ENCODE measurements at regions not wholly inside any gene's neighbourhood (a gene's known extent, or its start where the extent isn't known, plus 50 kb on each side); places are given as distances from the start of the nearest gene placed in this dataset.

DNA sequence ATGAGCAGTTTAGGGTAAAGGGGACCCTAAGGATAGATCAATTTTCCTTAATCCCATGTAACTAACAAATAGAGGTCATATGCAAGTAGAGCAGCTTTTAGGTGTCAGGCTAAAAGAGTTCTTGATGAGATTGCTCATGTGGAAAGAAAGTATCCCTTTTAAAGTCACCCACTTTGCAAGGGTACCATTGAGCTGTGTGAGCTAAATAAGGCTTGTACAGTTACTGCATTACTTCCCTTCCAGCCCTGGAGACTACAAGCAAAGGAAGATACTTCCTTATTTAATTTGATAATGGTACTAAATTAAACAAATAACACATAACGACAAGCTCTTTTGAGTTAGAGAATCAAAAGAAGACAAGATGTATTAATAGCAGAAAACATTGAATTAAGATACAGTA, 191.7 kb downstream of the TMX1 start:
- TF ChIP-seq, protein P1, sequence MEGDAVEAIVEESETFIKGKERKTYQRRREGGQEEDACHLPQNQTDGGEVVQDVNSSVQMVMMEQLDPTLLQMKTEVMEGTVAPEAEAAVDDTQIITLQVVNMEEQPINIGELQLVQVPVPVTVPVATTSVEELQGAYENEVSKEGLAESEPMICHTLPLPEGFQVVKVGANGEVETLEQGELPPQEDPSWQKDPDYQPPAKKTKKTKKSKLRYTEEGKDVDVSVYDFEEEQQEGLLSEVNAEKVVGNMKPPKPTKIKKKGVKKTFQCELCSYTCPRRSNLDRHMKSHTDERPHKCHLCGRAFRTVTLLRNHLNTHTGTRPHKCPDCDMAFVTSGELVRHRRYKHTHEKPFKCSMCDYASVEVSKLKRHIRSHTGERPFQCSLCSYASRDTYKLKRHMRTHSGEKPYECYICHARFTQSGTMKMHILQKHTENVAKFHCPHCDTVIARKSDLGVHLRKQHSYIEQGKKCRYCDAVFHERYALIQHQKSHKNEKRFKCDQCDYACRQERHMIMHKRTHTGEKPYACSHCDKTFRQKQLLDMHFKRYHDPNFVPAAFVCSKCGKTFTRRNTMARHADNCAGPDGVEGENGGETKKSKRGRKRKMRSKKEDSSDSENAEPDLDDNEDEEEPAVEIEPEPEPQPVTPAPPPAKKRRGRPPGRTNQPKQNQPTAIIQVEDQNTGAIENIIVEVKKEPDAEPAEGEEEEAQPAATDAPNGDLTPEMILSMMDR (IDR thresholded peaks at IDR 0.05; ENCODE audit: insufficient read depth, low read length, poor library complexity, severe bottlenecking), result no peak

DNA sequence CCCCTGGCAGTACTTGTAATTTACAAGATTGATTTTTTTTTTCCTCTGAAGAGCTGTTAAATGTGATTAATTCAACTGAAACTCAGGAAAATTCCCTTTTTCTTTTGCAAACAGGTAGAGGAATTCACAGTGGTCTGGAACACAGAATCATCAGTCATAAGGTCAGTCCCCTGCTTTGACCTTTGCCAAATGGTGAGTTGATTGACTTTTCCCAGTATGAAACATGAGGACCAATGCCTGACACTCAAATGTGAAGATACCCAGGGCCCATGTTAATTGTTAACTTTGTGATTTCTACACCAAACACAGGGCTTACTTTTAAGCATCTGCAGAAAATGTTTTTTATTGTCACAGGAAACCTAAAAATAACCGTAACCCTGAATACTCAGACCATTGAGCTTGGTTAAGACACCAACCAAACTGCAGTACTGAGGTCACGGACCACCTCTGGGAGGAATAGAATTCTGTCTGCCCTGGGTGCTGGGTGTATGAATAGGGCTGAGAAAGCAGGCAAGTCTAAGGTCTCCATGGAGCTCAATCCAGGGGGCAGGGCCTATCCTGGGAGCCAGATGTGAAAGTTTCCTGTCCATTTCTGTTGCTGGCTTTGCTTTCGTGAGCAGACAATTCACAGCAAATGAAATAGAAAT, 192.4 kb downstream of the TMX1 start:
- no peak for DNase-seq (ENCODE audit: low read depth)
- Histone ChIP-seq H3K27me3 (ENCODE audit: control insufficient read depth, insufficient read depth, low read length) (no peaks in the 10 kb centered on the region), H3K4me3 (ENCODE audit: low read depth, low read length) (no peak overlapping the region), H3K36me3 (ENCODE audit: control insufficient read depth, insufficient read depth, low read length) (no peaks in the 10 kb centered on the region)
- TF ChIP-seq, protein P1 (IDR thresholded peaks at IDR 0.05; ENCODE audit: insufficient read depth, low read length, poor library complexity, severe bottlenecking), result no peak

More for the DNA sequence above, 191.7 kb downstream of the TMX1 start:
- no peak for DNase-seq (ENCODE audit: low read depth)
- no peaks in the 10 kb centered on the region for H3K27me3 ChIP-seq (ENCODE audit: control insufficient read depth, insufficient read depth, low read length)
- H3K4me3 ChIP-seq (ENCODE audit: low read depth, low read length), result no peak overlapping the region
- no peaks in the 10 kb centered on the region for H3K36me3 ChIP-seq (ENCODE audit: control insufficient read depth, insufficient read depth, low read length)

DNA sequence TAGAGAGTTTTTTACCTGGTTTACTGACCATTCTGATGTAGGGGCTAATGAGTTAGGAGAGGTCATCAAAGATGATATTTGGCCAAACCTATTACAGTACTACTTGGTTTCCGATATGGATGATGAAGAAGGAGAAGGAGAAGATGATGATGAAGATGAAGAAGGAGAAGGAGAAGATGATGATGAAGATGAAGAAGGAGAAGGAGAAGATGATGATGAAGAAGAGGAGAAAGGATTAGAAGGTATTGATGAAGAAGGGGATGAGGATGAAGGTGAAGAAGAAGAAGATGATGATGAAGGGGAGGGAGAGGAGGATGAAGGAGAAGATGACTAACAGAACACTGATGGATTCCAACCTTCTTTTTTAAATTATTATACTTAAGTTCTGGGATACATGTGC, 196.6 kb downstream of the TMX1 start:
- TF ChIP-seq, protein P1 (IDR thresholded peaks at IDR 0.05; ENCODE audit: insufficient read depth, low read length, poor library complexity, severe bottlenecking), result no peak
- Histone ChIP-seq H3K36me3 (ENCODE audit: control insufficient read depth, insufficient read depth, low read length) (no peaks in the 10 kb centered on the region), H3K27me3 (ENCODE audit: control insufficient read depth, insufficient read depth, low read length) (no peaks in the 10 kb centered on the region), H3K4me3 (ENCODE audit: low read depth, low read length) (no peak overlapping the region)
- DNase-seq (ENCODE audit: low read depth), result no peak

DNA sequence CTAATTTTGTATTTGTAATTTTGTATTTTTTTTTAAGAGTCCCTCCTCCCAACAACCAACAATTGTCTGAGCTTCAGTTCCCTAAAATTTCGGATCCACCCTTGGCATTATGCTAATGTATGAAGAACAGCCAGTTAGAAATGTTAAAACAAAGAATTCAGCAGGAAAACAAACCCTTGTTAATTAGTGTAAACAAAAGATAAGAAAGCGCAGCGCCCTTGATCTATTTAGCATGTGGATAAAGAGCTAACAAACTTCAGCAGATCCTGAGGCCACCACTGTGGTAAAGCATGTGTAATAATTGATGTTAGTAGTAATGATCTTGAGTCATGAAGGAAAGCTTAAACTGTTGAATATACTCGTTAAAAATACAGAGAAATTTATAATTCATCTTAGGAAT, 199.8 kb downstream of the TMX1 start:
- Histone ChIP-seq H3K4me3 (ENCODE audit: low read depth, low read length) (no peak overlapping the region), H3K36me3 (ENCODE audit: control insufficient read depth, insufficient read depth, low read length) (no peaks in the 10 kb centered on the region), H3K27me3 (ENCODE audit: control insufficient read depth, insufficient read depth, low read length) (no peaks in the 10 kb centered on the region)
- TF ChIP-seq, protein P1 (IDR thresholded peaks at IDR 0.05; ENCODE audit: insufficient read depth, low read length, poor library complexity, severe bottlenecking), result no peak
- no peak for DNase-seq (ENCODE audit: low read depth)

DNA sequence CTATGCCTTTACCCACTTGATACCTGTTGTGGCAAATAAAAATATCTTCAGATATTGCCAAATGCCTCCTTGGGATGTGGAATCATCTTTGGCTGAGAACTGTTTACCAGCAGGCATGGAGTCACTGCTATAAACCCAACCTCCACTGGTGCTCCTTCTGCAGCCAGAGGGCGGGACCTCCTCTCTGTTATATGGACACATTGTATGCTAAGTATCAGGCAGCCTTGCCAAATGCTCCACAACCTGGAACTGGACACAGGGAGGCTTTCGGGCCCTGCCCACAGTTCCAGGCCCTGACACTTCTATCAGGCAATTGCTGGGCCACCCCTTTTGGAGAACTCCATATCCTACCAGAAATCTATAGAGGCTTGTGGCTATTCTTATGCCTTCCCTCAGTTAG, 201.0 kb downstream of the TMX1 start:
- H3K27me3 ChIP-seq (ENCODE audit: control insufficient read depth, insufficient read depth, low read length), result no peaks in the 10 kb centered on the region
- TF ChIP-seq, protein P1 (IDR thresholded peaks at IDR 0.05; ENCODE audit: insufficient read depth, low read length, poor library complexity, severe bottlenecking), result no peak
- no peaks in the 10 kb centered on the region for H3K36me3 ChIP-seq (ENCODE audit: control insufficient read depth, insufficient read depth, low read length)
- H3K4me3 ChIP-seq (ENCODE audit: low read depth, low read length), result no peak overlapping the region
- no peak for DNase-seq (ENCODE audit: low read depth)

Measured in kidney epithelial cell (primary cell).